ENCODE measurements at regions not wholly inside any gene's neighbourhood (a gene's known extent, or its start where the extent isn't known, plus 50 kb on each side); places are given as distances from the start of the nearest gene placed in this dataset.

DNA sequence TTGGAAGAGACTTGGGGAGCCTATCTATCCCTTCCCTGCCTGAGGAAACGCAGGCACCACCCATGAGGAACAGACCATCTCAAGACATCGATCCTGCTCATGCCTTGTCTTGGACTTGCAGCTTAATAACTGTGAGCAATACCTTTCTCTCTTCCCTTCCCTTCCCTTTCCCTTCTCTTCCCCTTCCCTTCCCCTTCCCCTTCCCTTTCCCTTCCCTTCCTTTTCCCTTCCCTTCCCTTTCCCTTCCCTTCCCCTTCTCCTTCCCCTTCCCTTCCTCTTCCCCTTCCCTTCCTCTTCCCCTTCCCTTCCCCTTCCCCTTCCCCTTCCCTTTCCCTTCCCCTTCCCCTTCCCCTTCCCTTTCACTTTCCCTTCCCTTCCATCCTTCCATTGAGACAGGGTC, 650.7 kb upstream of the SOX11 start:
- peaks cover 48% of the 10 kb centered on the region for H3K9me3 ChIP-seq
- no peaks in the 10 kb centered on the region for H3K4me1 ChIP-seq (ENCODE audit: low read depth)
- H3K36me3 ChIP-seq (ENCODE audit: low read depth): no peaks in the 10 kb centered on the region
- DNase-seq (no peak), ATAC-seq (no peak)
- H3K4me3 ChIP-seq: no peak overlapping the region
- TF ChIP-seq, protein P1, sequence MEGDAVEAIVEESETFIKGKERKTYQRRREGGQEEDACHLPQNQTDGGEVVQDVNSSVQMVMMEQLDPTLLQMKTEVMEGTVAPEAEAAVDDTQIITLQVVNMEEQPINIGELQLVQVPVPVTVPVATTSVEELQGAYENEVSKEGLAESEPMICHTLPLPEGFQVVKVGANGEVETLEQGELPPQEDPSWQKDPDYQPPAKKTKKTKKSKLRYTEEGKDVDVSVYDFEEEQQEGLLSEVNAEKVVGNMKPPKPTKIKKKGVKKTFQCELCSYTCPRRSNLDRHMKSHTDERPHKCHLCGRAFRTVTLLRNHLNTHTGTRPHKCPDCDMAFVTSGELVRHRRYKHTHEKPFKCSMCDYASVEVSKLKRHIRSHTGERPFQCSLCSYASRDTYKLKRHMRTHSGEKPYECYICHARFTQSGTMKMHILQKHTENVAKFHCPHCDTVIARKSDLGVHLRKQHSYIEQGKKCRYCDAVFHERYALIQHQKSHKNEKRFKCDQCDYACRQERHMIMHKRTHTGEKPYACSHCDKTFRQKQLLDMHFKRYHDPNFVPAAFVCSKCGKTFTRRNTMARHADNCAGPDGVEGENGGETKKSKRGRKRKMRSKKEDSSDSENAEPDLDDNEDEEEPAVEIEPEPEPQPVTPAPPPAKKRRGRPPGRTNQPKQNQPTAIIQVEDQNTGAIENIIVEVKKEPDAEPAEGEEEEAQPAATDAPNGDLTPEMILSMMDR (IDR thresholded peaks at IDR 0.05): no peak
- intact Hi-C loops (cut with DNase I, micrococcal nuclease): no loop called here

DNA sequence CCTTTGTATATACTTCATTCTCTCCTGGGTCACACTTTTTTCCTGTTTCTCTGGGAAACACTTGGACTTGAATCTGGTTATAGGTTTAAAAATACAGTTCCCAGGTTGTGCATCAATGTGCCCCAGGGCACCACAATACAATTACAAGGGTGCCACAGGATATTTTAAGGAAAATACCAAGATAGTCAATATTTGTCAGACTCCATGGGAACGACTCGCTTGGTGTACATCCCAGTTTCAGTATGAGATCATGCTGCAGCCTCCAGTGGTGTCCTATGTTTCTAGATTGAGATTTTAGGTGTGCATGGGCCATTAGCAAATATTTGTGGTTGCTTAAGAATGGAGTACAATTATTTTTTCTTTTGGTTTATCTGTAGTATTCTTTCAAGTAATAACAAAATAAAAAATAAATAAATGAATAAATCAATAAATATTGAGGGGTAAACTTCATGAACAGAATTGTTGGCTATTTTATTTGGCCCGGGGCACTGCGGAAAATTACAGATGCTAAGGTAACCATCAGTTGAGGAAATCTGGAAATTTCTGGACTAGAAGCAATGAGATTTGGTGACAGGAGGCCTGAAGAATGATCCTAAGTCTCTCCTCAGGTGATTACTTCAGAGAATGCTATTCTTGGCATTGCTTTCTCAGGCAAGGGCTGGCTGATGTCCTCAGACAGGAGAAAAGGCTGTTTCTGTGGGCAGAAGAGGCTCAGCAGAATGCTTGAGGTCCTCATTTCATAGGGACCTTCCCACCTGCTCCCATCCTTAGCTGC, 649.3 kb upstream of the SOX11 start:
- DNase-seq: no peak

DNA sequence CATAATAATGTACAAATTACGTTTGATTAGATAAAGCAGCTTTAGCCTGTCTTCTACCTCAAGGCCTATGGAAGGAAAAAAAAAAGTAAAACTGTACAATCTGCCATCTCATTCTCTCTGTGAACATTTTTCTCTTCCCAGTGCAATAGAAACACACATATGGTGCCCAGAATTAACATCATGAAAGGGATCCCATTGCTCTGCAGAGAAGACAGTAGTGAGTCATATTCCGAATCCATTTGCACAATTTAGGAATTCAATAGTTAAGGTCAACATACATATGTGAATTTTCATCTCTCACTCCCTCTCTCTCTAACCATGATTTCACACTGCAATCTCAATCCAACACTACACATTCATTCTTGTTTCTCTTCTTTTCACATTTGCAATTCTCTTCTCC, 640.9 kb upstream of the SOX11 start:
- Histone ChIP-seq H3K4me1 (ENCODE audit: low read depth) (no peaks in the 10 kb centered on the region), H3K9me3 (peaks cover 50% of the 10 kb centered on the region), H3K36me3 (ENCODE audit: low read depth) (no peaks in the 10 kb centered on the region), H3K4me3 (no peak overlapping the region)
- intact Hi-C loops (cut with DNase I, micrococcal nuclease): no loop called here
- DNase-seq: no peak
- TF ChIP-seq, protein P1 (IDR thresholded peaks at IDR 0.05): no peak
- ATAC-seq: no peak

More for the DNA sequence above, 649.3 kb upstream of the SOX11 start:
- H3K9me3 ChIP-seq: peaks cover 42% of the 10 kb centered on the region
- no peak overlapping the region for H3K4me3 ChIP-seq
- H3K36me3 ChIP-seq (ENCODE audit: low read depth): no peaks in the 10 kb centered on the region
- intact Hi-C loops (cut with DNase I, micrococcal nuclease): no loop called here
- ATAC-seq: no peak
- H3K4me1 ChIP-seq (ENCODE audit: low read depth): no peaks in the 10 kb centered on the region
- TF ChIP-seq, protein P1 (IDR thresholded peaks at IDR 0.05): no peak

DNA sequence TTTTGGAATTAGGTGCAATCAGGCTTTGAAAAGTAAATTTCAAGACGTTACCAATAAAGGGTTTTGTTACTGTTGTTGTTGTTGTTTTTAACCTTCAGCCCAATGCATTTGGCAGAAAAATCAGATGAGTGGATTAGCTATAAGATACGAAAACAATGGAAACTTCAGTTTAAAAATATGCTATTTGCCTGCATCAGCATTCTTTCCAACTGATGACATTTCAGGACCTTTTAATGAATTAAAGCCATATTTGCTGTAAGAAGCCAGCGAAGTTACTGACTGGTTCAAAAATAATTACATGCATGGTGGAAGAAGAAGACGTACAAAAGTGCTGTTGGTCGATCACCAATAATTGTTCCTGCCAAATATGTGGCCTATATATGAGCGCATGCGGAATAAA, 639.3 kb upstream of the SOX11 start:
- intact Hi-C loops (cut with DNase I, micrococcal nuclease): no loop called here
- TF ChIP-seq, protein P1 (IDR thresholded peaks at IDR 0.05): no peak
- Histone ChIP-seq H3K36me3 (ENCODE audit: low read depth) (no peaks in the 10 kb centered on the region), H3K9me3 (peaks cover 48% of the 10 kb centered on the region), H3K4me3 (no peak overlapping the region), H3K4me1 (ENCODE audit: low read depth) (no peaks in the 10 kb centered on the region)
- DNase-seq (no peak), ATAC-seq (no peak)

DNA sequence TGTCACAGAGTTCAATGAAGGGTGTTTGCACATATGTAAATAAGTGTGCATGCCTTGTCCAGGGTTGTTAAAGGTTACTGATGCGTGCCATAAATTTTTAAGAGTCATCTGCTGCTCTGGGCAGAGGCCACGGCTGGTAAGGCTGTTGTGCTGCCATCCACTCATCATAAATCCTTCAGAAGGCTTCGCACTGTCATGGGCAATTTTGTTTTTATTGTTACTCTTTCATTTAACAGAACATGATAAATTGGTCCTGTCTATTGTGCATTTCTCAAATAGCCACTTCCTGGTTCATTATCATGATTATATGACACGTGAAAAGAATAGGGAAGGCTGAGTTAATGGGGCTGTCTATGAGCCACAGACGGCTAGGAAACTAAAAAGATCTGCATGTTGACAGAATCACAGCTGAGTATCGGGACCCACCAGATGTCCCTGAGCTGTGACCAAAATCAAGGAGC, 634.3 kb upstream of the SOX11 start:
- Histone ChIP-seq H3K36me3 (ENCODE audit: low read depth) (no peaks in the 10 kb centered on the region), H3K9me3 (peaks cover 36% of the 10 kb centered on the region), H3K4me1 (ENCODE audit: low read depth) (no peaks in the 10 kb centered on the region), H3K4me3 (no peak overlapping the region)
- TF ChIP-seq, protein P1 (IDR thresholded peaks at IDR 0.05): no peak
- DNase-seq (no peak), ATAC-seq (no peak)
- intact Hi-C loops (cut with DNase I, micrococcal nuclease): no loop called here
